MG63 (cell line): ENCODE measurements at regions not wholly inside any gene's neighbourhood (a gene's known extent, or its start where the extent isn't known, plus 50 kb on each side); places are given as distances from the start of the nearest gene placed in this dataset.

Experiments used
- DNase-seq: peaks from one replicate; pipeline ENCODE4 v3.0.0-alpha.2; 2020
- H3K27me3 ChIP-seq: fragments of 250-450 bp; sonication (Bioruptor Pico); 2 replicates; pipeline ENCODE4 v1.5.1; 2020; ENCODE audit warnings: mild to moderate bottlenecking, moderate library complexity
- H3K36me3 ChIP-seq: fragments of 250-450 bp; sonication (Bioruptor Pico); 2 replicates; pipeline ENCODE4 v1.5.1; 2020; ENCODE audit warnings: mild to moderate bottlenecking, moderate library complexity
- H3K4me3 ChIP-seq: fragments of 250-450 bp; sonication (Bioruptor Pico); 2 replicates; pipeline ENCODE4 v1.5.1; 2020; ENCODE audit warnings: mild to moderate bottlenecking, moderate library complexity
- H3K9me3 ChIP-seq: fragments of 250-450 bp; sonication (Bioruptor Pico); 2 replicates; pipeline ENCODE4 v1.5.1; 2020; ENCODE audit warnings: mild to moderate bottlenecking, moderate library complexity

- H3K36me3 ChIP-seq: no peaks in the 10 kb centered on the region
- H3K27me3 ChIP-seq: peaks cover 7% of the 10 kb centered on the region; the same call in 1 of the 2 replicates
- no peaks in the 10 kb centered on the region for H3K9me3 ChIP-seq
- no peak overlapping the region for H3K4me3 ChIP-seq
- DNase-seq: no peak
Observed at GRCh38 chr15:93454788-93455187, 365.8 kb upstream of the RGMA start.

GRCh38 chr15:93452537-93453211 is 363.7 kb upstream of the RGMA start:
- DNase-seq: no peak
- H3K27me3 ChIP-seq: peaks cover 7% of the 10 kb centered on the region; the same call in 1 of the 2 replicates
- no peaks in the 10 kb centered on the region for H3K36me3 ChIP-seq
- no peaks in the 10 kb centered on the region for H3K9me3 ChIP-seq
- H3K4me3 ChIP-seq: no peak overlapping the region

GRCh38 chr15:93451822-93452221 is 362.8 kb upstream of the RGMA start:
- Histone ChIP-seq H3K4me3 (no peak overlapping the region), H3K36me3 (no peaks in the 10 kb centered on the region), H3K9me3 (no peaks in the 10 kb centered on the region), H3K27me3 (peaks cover 7% of the 10 kb centered on the region; the same call in 1 of the 2 replicates)
- no peak for DNase-seq

GRCh38 chr15:93451265-93451664 is 362.3 kb upstream of the RGMA start:
- Histone ChIP-seq H3K27me3 (peaks cover 7% of the 10 kb centered on the region; the same call in 1 of the 2 replicates), H3K4me3 (no peak overlapping the region), H3K36me3 (no peaks in the 10 kb centered on the region), H3K9me3 (no peaks in the 10 kb centered on the region)
- DNase-seq: peak; percentile 58

GRCh38 chr15:93449798-93450197 is 360.8 kb upstream of the RGMA start:
- peaks cover 7% of the 10 kb centered on the region; the same call in 1 of the 2 replicates for H3K27me3 ChIP-seq
- no peaks in the 10 kb centered on the region for H3K36me3 ChIP-seq
- H3K9me3 ChIP-seq: no peaks in the 10 kb centered on the region
- DNase-seq: no peak
- H3K4me3 ChIP-seq: no peak overlapping the region

GRCh38 chr15:93438310-93438709 is 349.3 kb upstream of the RGMA start:
- H3K4me3 ChIP-seq: no peak overlapping the region
- no peak for DNase-seq
- H3K27me3 ChIP-seq: peaks cover 8% of the 10 kb centered on the region
- no peaks in the 10 kb centered on the region for H3K36me3 ChIP-seq
- H3K9me3 ChIP-seq: no peaks in the 10 kb centered on the region

- Histone ChIP-seq H3K4me3 (no peak overlapping the region), H3K36me3 (no peaks in the 10 kb centered on the region), H3K9me3 (no peaks in the 10 kb centered on the region), H3K27me3 (no peaks in the 10 kb centered on the region)
- DNase-seq: no peak
Observed at GRCh38 chr15:93432474-93432873, 343.5 kb upstream of the RGMA start.

- Histone ChIP-seq H3K9me3 (no peaks in the 10 kb centered on the region), H3K27me3 (no peaks in the 10 kb centered on the region), H3K36me3 (no peaks in the 10 kb centered on the region), H3K4me3 (no peak overlapping the region)
- no peak for DNase-seq
Observed at GRCh38 chr15:93428807-93429351, 339.9 kb upstream of the RGMA start.

- H3K4me3 ChIP-seq: no peak overlapping the region
- no peaks in the 10 kb centered on the region for H3K27me3 ChIP-seq
- H3K36me3 ChIP-seq: no peaks in the 10 kb centered on the region
- no peaks in the 10 kb centered on the region for H3K9me3 ChIP-seq
- DNase-seq: peak; percentile 28
Observed at GRCh38 chr15:93428150-93428549, 339.1 kb upstream of the RGMA start.

GRCh38 chr15:93424131-93424530 is 335.1 kb upstream of the RGMA start:
- Histone ChIP-seq H3K9me3 (no peaks in the 10 kb centered on the region), H3K27me3 (no peaks in the 10 kb centered on the region), H3K36me3 (no peaks in the 10 kb centered on the region), H3K4me3 (no peak overlapping the region)
- DNase-seq: no peak

- Histone ChIP-seq H3K27me3 (no peaks in the 10 kb centered on the region), H3K4me3 (no peak overlapping the region), H3K9me3 (no peaks in the 10 kb centered on the region), H3K36me3 (no peaks in the 10 kb centered on the region)
- no peak for DNase-seq
Observed at GRCh38 chr15:93422476-93422875, 333.5 kb upstream of the RGMA start.

GRCh38 chr15:93420477-93420876 is 331.5 kb upstream of the RGMA start:
- Histone ChIP-seq H3K4me3 (no peak overlapping the region), H3K27me3 (no peaks in the 10 kb centered on the region), H3K9me3 (no peaks in the 10 kb centered on the region), H3K36me3 (no peaks in the 10 kb centered on the region)
- no peak for DNase-seq

GRCh38 chr15:93420050-93420452 is 331.0 kb upstream of the RGMA start:
- Histone ChIP-seq H3K36me3 (no peaks in the 10 kb centered on the region), H3K27me3 (no peaks in the 10 kb centered on the region), H3K4me3 (no peak overlapping the region), H3K9me3 (no peaks in the 10 kb centered on the region)
- DNase-seq: no peak

GRCh38 chr15:93418566-93418965 is 329.6 kb upstream of the RGMA start:
- no peaks in the 10 kb centered on the region for H3K36me3 ChIP-seq
- no peaks in the 10 kb centered on the region for H3K9me3 ChIP-seq
- H3K4me3 ChIP-seq: no peak overlapping the region
- no peak for DNase-seq
- no peaks in the 10 kb centered on the region for H3K27me3 ChIP-seq

- Histone ChIP-seq H3K36me3 (no peaks in the 10 kb centered on the region), H3K27me3 (no peaks in the 10 kb centered on the region), H3K4me3 (no peak overlapping the region), H3K9me3 (no peaks in the 10 kb centered on the region)
- DNase-seq: no peak
Observed at GRCh38 chr15:93417631-93418030, 328.6 kb upstream of the RGMA start.

GRCh38 chr15:93417156-93417555 is 328.1 kb upstream of the RGMA start:
- Histone ChIP-seq H3K9me3 (no peaks in the 10 kb centered on the region), H3K4me3 (no peak overlapping the region), H3K27me3 (no peaks in the 10 kb centered on the region), H3K36me3 (no peaks in the 10 kb centered on the region)
- DNase-seq: no peak

GRCh38 chr15:93415576-93415975 is 326.6 kb upstream of the RGMA start:
- Histone ChIP-seq H3K4me3 (no peak overlapping the region), H3K27me3 (no peaks in the 10 kb centered on the region), H3K9me3 (no peaks in the 10 kb centered on the region), H3K36me3 (no peaks in the 10 kb centered on the region)
- no peak for DNase-seq

- DNase-seq: no peak
- H3K4me3 ChIP-seq: no peak overlapping the region
- no peaks in the 10 kb centered on the region for H3K36me3 ChIP-seq
- H3K9me3 ChIP-seq: no peaks in the 10 kb centered on the region
- no peaks in the 10 kb centered on the region for H3K27me3 ChIP-seq
Observed at GRCh38 chr15:93414576-93415231, 325.7 kb upstream of the RGMA start.
